Neural cell (in vitro differentiated cells): ENCODE measurements at regions not wholly inside any gene's neighbourhood (a gene's known extent, or its start where the extent isn't known, plus 50 kb on each side); places are given as distances from the start of the nearest gene placed in this dataset.

Source experiments
- H2AFZ ChIP-seq: fragments of 200-600, 300-800 bp; sonication (generic), shearing (Covaris generic); 2 replicates; pipeline ENCODE4 v1.6.0; 2014; ENCODE audit warnings: low read depth, mild to moderate bottlenecking, antibody characterized with exemption, low read length, moderate library complexity
- H3F3A ChIP-seq: fragments of 200-600 bp; shearing (Covaris generic); 2 replicates; pipeline ENCODE4 v1.6.1; 2016; ENCODE audit warnings: mild to moderate bottlenecking, moderate library complexity, mixed read lengths, antibody characterized with exemption, low read length; ENCODE audit not compliant: insufficient read depth, poor library complexity, severe bottlenecking
- H3K27ac ChIP-seq: fragments of 200-600, 300-800 bp; sonication (generic), shearing (Covaris generic); 2 replicates; pipeline ENCODE4 v1.5.1; 2014; ENCODE audit warnings: mild to moderate bottlenecking, low read length, moderate library complexity
- H3K27me3 ChIP-seq: fragments of 300-800, 200-600 bp; sonication (generic), shearing (Covaris generic); 2 replicates; pipeline ENCODE4 v1.6.0; 2014; ENCODE audit warnings: mild to moderate bottlenecking, low read depth, low read length, moderate library complexity; ENCODE audit not compliant: insufficient read depth
- H3K36me3 ChIP-seq: fragments of 300-800, 200-600 bp; sonication (generic), shearing (Covaris generic); 2 replicates; pipeline ENCODE4 v1.5.1; 2014; ENCODE audit warnings: mild to moderate bottlenecking, antibody characterized with exemption, low read length, moderate library complexity; ENCODE audit not compliant: insufficient read depth
- H3K4me2 ChIP-seq: fragments of 300-800, 200-600 bp; sonication (generic), shearing (Covaris generic); 2 replicates; pipeline ENCODE4 v1.6.0; 2014; ENCODE audit warnings: mild to moderate bottlenecking, low read length
- H3K4me3 ChIP-seq: fragments of 300-800, 200-600 bp; sonication (generic), shearing (Covaris generic); 2 replicates; pipeline ENCODE4 v1.5.1; 2014; ENCODE audit warnings: mild to moderate bottlenecking, low read length, moderate library complexity
- H3K79me2 ChIP-seq: fragments of 200-600 bp; shearing (Covaris generic); replicated peaks from 2 replicates; pipeline ENCODE4 v1.6.0; 2014; ENCODE audit warnings: mild to moderate bottlenecking, low read length, moderate library complexity; ENCODE audit not compliant: insufficient read depth
- H3K9ac ChIP-seq: fragments of 300-800, 200-600 bp; sonication (generic), shearing (Covaris generic); 2 replicates; pipeline ENCODE4 v1.6.1; 2016; ENCODE audit warnings: mild to moderate bottlenecking, low read length, mixed read lengths
- H3K9me2 ChIP-seq: fragments of 200-600 bp; shearing (Covaris generic); 2 replicates; pipeline ENCODE4 v1.6.1; 2016; ENCODE audit warnings: mild to moderate bottlenecking, low read length, mixed read lengths; ENCODE audit not compliant: insufficient read depth
- H3K9me3 ChIP-seq: fragments of 200-600, 300-800 bp; sonication (generic), shearing (Covaris generic); 2 replicates; pipeline ENCODE4 v1.6.1; 2016; ENCODE audit warnings: mild to moderate bottlenecking, mixed run types, low read length, moderate library complexity, mixed read lengths
- H4K20me1 ChIP-seq: fragments of 200-600 bp; shearing (Covaris generic); 2 replicates; pipeline ENCODE4 v1.6.1; 2016; ENCODE audit warnings: mild to moderate bottlenecking, mixed run types; ENCODE audit not compliant: insufficient read depth
- EP300 ChIP-seq: fragments of 450-650 bp; conservative IDR thresholded peaks from 2 replicates; pipeline ENCODE4 v1.6.1; 2014; ENCODE audit warnings: antibody characterized with exemption, mild to moderate bottlenecking, moderate library complexity; ENCODE audit not compliant: poor library complexity, severe bottlenecking
- EZH2 ChIP-seq: fragments of 200-600, 300-800 bp; shearing (Covaris generic), sonication (generic); IDR thresholded peaks from 2 replicates; pipeline ENCODE4 v1.6.1; 2014; ENCODE audit warnings: antibody characterized with exemption, low read length, borderline replicate concordance, mild to moderate bottlenecking; ENCODE audit not compliant: insufficient read depth, poor library complexity, severe bottlenecking
- MXI1 ChIP-seq: fragments of 450-650 bp; conservative IDR thresholded peaks from 2 replicates; pipeline ENCODE4 v1.6.1; 2014; ENCODE audit warnings: antibody characterized with exemption, mild to moderate bottlenecking; ENCODE audit not compliant: poor library complexity, severe bottlenecking
- POLR2AphosphoS5 ChIP-seq: IDR thresholded peaks from 2 replicates; pipeline ENCODE4 v1.6.1; 2012
- RAD21 ChIP-seq: fragments of 450-650 bp; conservative IDR thresholded peaks from 2 replicates; pipeline ENCODE4 v1.6.1; 2014; ENCODE audit warnings: antibody characterized with exemption, mild to moderate bottlenecking, moderate library complexity
- REST ChIP-seq: IDR thresholded peaks from 2 replicates; pipeline ENCODE4 v1.6.1; 2012; ENCODE audit warnings: borderline replicate concordance
- SMC3 ChIP-seq: fragments of 450-650 bp; conservative IDR thresholded peaks from 2 replicates; pipeline ENCODE4 v1.6.1; 2014; ENCODE audit warnings: antibody characterized with exemption, mild to moderate bottlenecking, moderate library complexity; ENCODE audit not compliant: poor library complexity
- TAF1 ChIP-seq: IDR thresholded peaks from 2 replicates; pipeline ENCODE4 v1.6.1; 2012; ENCODE audit warnings: low read depth
- TF ChIP-seq, protein P1 (sequence below): fragments of 450-650 bp; IDR thresholded peaks from 2 replicates; pipeline ENCODE4 v1.5.1; 2014; ENCODE audit warnings: antibody characterized with exemption, mild to moderate bottlenecking, moderate library complexity; ENCODE audit not compliant: poor library complexity, severe bottlenecking

DNA sequence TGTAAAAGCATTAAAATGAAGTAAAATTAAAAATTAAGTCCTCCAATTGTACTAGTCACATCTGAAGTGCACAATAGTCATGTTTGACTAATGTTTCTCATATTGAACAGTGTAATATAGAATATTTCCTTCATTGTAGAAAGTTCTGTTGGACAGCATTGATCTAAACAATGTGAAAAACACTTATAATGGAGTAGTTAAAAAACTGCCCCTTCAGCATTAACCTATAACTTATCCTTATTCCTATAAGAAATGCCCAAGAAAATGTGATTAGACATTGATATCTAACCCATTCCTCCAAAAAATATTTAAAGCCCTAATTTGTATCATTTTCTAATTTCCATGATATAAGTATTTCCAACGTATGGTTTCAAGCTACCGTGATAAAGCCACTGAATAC is 210.7 kb downstream of the RASSF9 start:
- no peak overlapping the region for H3K9ac ChIP-seq

GRCh38 chr12:85626001-85626783 is 210.0 kb downstream of the RASSF9 start:
- Histone ChIP-seq H2AFZ (no peak overlapping the region), H3K4me2 (no peak overlapping the region)
- TF ChIP-seq MXI1 = no peak
- no peak for TF ChIP-seq EZH2
- no peak for TF ChIP-seq TAF1
- no peak for TF ChIP-seq RAD21
- no peak for TF ChIP-seq SMC3
- no peak for TF ChIP-seq POLR2AphosphoS5
- TF ChIP-seq EP300 = no peak
- TF ChIP-seq, protein P1, sequence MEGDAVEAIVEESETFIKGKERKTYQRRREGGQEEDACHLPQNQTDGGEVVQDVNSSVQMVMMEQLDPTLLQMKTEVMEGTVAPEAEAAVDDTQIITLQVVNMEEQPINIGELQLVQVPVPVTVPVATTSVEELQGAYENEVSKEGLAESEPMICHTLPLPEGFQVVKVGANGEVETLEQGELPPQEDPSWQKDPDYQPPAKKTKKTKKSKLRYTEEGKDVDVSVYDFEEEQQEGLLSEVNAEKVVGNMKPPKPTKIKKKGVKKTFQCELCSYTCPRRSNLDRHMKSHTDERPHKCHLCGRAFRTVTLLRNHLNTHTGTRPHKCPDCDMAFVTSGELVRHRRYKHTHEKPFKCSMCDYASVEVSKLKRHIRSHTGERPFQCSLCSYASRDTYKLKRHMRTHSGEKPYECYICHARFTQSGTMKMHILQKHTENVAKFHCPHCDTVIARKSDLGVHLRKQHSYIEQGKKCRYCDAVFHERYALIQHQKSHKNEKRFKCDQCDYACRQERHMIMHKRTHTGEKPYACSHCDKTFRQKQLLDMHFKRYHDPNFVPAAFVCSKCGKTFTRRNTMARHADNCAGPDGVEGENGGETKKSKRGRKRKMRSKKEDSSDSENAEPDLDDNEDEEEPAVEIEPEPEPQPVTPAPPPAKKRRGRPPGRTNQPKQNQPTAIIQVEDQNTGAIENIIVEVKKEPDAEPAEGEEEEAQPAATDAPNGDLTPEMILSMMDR = no peak

More for the DNA sequence above, 210.7 kb downstream of the RASSF9 start:
- Histone ChIP-seq H3K4me3 (no peak overlapping the region), H3K36me3 (no peaks in the 10 kb centered on the region), H3K27ac (no peak overlapping the region), H3K27me3 (no peaks in the 10 kb centered on the region), H3K9me2 (no peaks in the 10 kb centered on the region), H3F3A (no peaks in the 10 kb centered on the region), H3K79me2 (no peaks in the 10 kb centered on the region), H3K4me2 (no peak overlapping the region), H4K20me1 (no peaks in the 10 kb centered on the region), H3K9me3 (no peaks in the 10 kb centered on the region), H2AFZ (no peak overlapping the region)
- TF ChIP-seq REST = no peak
- no peak for TF ChIP-seq TAF1
- TF ChIP-seq, protein P1 = no peak
- no peak for TF ChIP-seq SMC3
- TF ChIP-seq POLR2AphosphoS5 = no peak
- TF ChIP-seq RAD21 = no peak

More at GRCh38 chr12:85626001-85626783, 210.0 kb downstream of the RASSF9 start:
- Histone ChIP-seq H4K20me1 (no peaks in the 10 kb centered on the region), H3K27ac (no peak overlapping the region), H3K9me3 (no peaks in the 10 kb centered on the region), H3K36me3 (no peaks in the 10 kb centered on the region), H3K79me2 (no peaks in the 10 kb centered on the region), H3K4me3 (no peak overlapping the region), H3K9ac (no peak overlapping the region), H3K9me2 (no peaks in the 10 kb centered on the region), H3K27me3 (no peaks in the 10 kb centered on the region), H3F3A (no peaks in the 10 kb centered on the region)
